T-helper 17 cell (primary cell): ENCODE measurements at regions not wholly inside any gene's neighbourhood (a gene's known extent, or its start where the extent isn't known, plus 50 kb on each side); places are given as distances from the start of the nearest gene placed in this dataset.
"Not testable (repeated sequence)": the region's sequence is repeated elsewhere in the genome, so short reads cannot be mapped to it uniquely, and the experiment has no call there.

Experiments
- ATAC-seq: fragments of 150-1000 bp; cut with Tn5 transposase; 2 replicates; pipeline ENCODE4 v1.10.0; 2021; ENCODE audit warnings: mild to moderate bottlenecking, moderate library complexity
- DNase-seq, 3 donors: peaks; one replicate each; pipeline versions ENCODE4 v3.0.0 to v3.0.0-alpha.2; 2020 to 2021
- H3K9me3 ChIP-seq: one replicate; pipeline ENCODE4 v1.7.0; 2013; ENCODE audit warnings: low read length, mild to moderate bottlenecking; ENCODE audit not compliant: control insufficient read depth, poor library complexity, severe bottlenecking
- H3K27ac Mint-ChIP-seq: one replicate; pipeline ENCODE4 v1.8.0; 2022; ENCODE audit warnings: mild to moderate bottlenecking, moderate library complexity, mixed read lengths
- H3K27me3 Mint-ChIP-seq: one replicate; pipeline ENCODE4 v1.8.0; 2022; ENCODE audit warnings: mixed read lengths
- H3K36me3 Mint-ChIP-seq: one replicate; pipeline ENCODE4 v1.8.0; 2022; ENCODE audit warnings: low read depth, mixed read lengths
- H3K4me1 Mint-ChIP-seq: one replicate; pipeline ENCODE4 v1.8.0; 2022; ENCODE audit warnings: mild to moderate bottlenecking, mixed read lengths
- H3K4me3 Mint-ChIP-seq: one replicate; pipeline ENCODE4 v1.8.0; 2022; ENCODE audit warnings: mild to moderate bottlenecking, moderate library complexity, mixed read lengths

- Mint-ChIP-seq H3K27me3 (peaks cover 70% of the 10 kb centered on the region), H3K36me3 (peaks cover 7% of the 10 kb centered on the region)
These were observed 129.7 kb upstream of the HAND1 start for GRCh38 chr5:154607746-154608145.

GRCh38 chr5:154606246-154606645 lies 128.2 kb upstream of the HAND1 start:
- H3K4me3 Mint-ChIP-seq = no peak overlapping the region
- H3K9me3 ChIP-seq = no peaks in the 10 kb centered on the region
- DNase-seq = no peak
- no peak overlapping the region for H3K27ac Mint-ChIP-seq
- peaks cover 67% of the 10 kb centered on the region for H3K27me3 Mint-ChIP-seq
- ATAC-seq = no peak
- H3K36me3 Mint-ChIP-seq = peaks cover 6% of the 10 kb centered on the region
- H3K4me1 Mint-ChIP-seq = peaks cover 3% of the 10 kb centered on the region

More at GRCh38 chr5:154607746-154608145, 129.7 kb upstream of the HAND1 start:
- peaks cover 5% of the 10 kb centered on the region for H3K4me1 Mint-ChIP-seq
- no peaks in the 10 kb centered on the region for H3K9me3 ChIP-seq
- ATAC-seq (no peak), DNase-seq (no peak)
- H3K27ac Mint-ChIP-seq = no peak overlapping the region
- H3K4me3 Mint-ChIP-seq = no peak overlapping the region

GRCh38 chr5:154603953-154604679 lies 126.1 kb upstream of the HAND1 start:
- DNase-seq (no peak), ATAC-seq (no peak)
- no peaks in the 10 kb centered on the region for H3K9me3 ChIP-seq
- Mint-ChIP-seq H3K4me1 (peaks cover 3% of the 10 kb centered on the region), H3K4me3 (no peak overlapping the region), H3K27me3 (peaks cover 70% of the 10 kb centered on the region), H3K27ac (no peak overlapping the region), H3K36me3 (peaks cover 6% of the 10 kb centered on the region)

- Mint-ChIP-seq H3K27me3 (peaks cover 68% of the 10 kb centered on the region), H3K4me1 (no peaks in the 10 kb centered on the region)
These were observed 125.5 kb upstream of the HAND1 start for GRCh38 chr5:154603485-154603884.

GRCh38 chr5:154603011-154603410 lies 125.0 kb upstream of the HAND1 start:
- H3K4me1 Mint-ChIP-seq = no peaks in the 10 kb centered on the region

More at GRCh38 chr5:154603485-154603884, 125.5 kb upstream of the HAND1 start:
- Mint-ChIP-seq H3K4me3 (no peak overlapping the region), H3K27ac (no peak overlapping the region), H3K36me3 (peaks cover 2% of the 10 kb centered on the region)
- H3K9me3 ChIP-seq = no peaks in the 10 kb centered on the region
- DNase-seq (no peak), ATAC-seq (no peak)

GRCh38 chr5:154601014-154601413 lies 123.0 kb upstream of the HAND1 start:
- no peaks in the 10 kb centered on the region for H3K9me3 ChIP-seq
- Mint-ChIP-seq H3K27ac (no peak overlapping the region), H3K4me1 (no peaks in the 10 kb centered on the region), H3K27me3 (peaks cover 54% of the 10 kb centered on the region), H3K4me3 (no peak overlapping the region), H3K36me3 (peaks cover 2% of the 10 kb centered on the region)
- ATAC-seq (no peak), DNase-seq (no peak)

More at GRCh38 chr5:154603011-154603410, 125.0 kb upstream of the HAND1 start:
- no peak overlapping the region for H3K27ac Mint-ChIP-seq
- no peaks in the 10 kb centered on the region for H3K9me3 ChIP-seq
- peaks cover 64% of the 10 kb centered on the region for H3K27me3 Mint-ChIP-seq
- ATAC-seq = no peak
- no peak for DNase-seq
- H3K4me3 Mint-ChIP-seq = no peak overlapping the region
- H3K36me3 Mint-ChIP-seq = peaks cover 2% of the 10 kb centered on the region

GRCh38 chr5:154598021-154598420 lies 120.0 kb upstream of the HAND1 start:
- DNase-seq (no peak), ATAC-seq (no peak)
- H3K9me3 ChIP-seq = no peaks in the 10 kb centered on the region
- H3K4me3 Mint-ChIP-seq = no peak overlapping the region
- H3K36me3 Mint-ChIP-seq = peaks cover 2% of the 10 kb centered on the region
- H3K4me1 Mint-ChIP-seq = no peaks in the 10 kb centered on the region
- H3K27me3 Mint-ChIP-seq = peaks cover 38% of the 10 kb centered on the region
- H3K27ac Mint-ChIP-seq = no peak overlapping the region

- peaks cover 26% of the 10 kb centered on the region for H3K27me3 Mint-ChIP-seq
- H3K9me3 ChIP-seq, H3K4me1 Mint-ChIP-seq, H3K4me3 Mint-ChIP-seq, DNase-seq, H3K36me3 Mint-ChIP-seq, H3K27ac Mint-ChIP-seq, ATAC-seq: not testable (repeated sequence)
These were observed 118.8 kb upstream of the HAND1 start for GRCh38 chr5:154596844-154597243.

- Mint-ChIP-seq H3K4me3 (no peak overlapping the region), H3K36me3 (no peaks in the 10 kb centered on the region), H3K27ac (no peak overlapping the region), H3K4me1 (no peaks in the 10 kb centered on the region), H3K27me3 (peaks cover 19% of the 10 kb centered on the region)
- no peak for ATAC-seq
- DNase-seq = no peak
- H3K9me3 ChIP-seq = no peaks in the 10 kb centered on the region
These were observed 117.6 kb upstream of the HAND1 start for GRCh38 chr5:154595662-154596061.

- no peak for ATAC-seq
- Mint-ChIP-seq H3K4me1 (no peaks in the 10 kb centered on the region), H3K27me3 (peaks cover 8% of the 10 kb centered on the region), H3K4me3 (no peak overlapping the region), H3K36me3 (no peaks in the 10 kb centered on the region), H3K27ac (no peak overlapping the region)
- no peaks in the 10 kb centered on the region for H3K9me3 ChIP-seq
- no peak for DNase-seq
These were observed 115.8 kb upstream of the HAND1 start for GRCh38 chr5:154593796-154594195.

- Mint-ChIP-seq H3K27me3 (peaks cover 6% of the 10 kb centered on the region), H3K4me1 (no peaks in the 10 kb centered on the region), H3K4me3 (no peak overlapping the region), H3K36me3 (no peaks in the 10 kb centered on the region), H3K27ac (no peak overlapping the region)
- ATAC-seq = no peak
- no peaks in the 10 kb centered on the region for H3K9me3 ChIP-seq
- DNase-seq = no peak
These were observed 115.0 kb upstream of the HAND1 start for GRCh38 chr5:154593071-154593470.

- H3K4me3 Mint-ChIP-seq = no peak overlapping the region
- H3K9me3 ChIP-seq = no peaks in the 10 kb centered on the region
- no peaks in the 10 kb centered on the region for H3K36me3 Mint-ChIP-seq
- H3K27me3 Mint-ChIP-seq = peaks cover 3% of the 10 kb centered on the region
- H3K4me1 Mint-ChIP-seq = no peaks in the 10 kb centered on the region
- ATAC-seq (no peak), DNase-seq (no peak)
- no peak overlapping the region for H3K27ac Mint-ChIP-seq
These were observed 112.2 kb upstream of the HAND1 start for GRCh38 chr5:154590093-154590724.

GRCh38 chr5:154589511-154589910 lies 111.5 kb upstream of the HAND1 start:
- Mint-ChIP-seq H3K4me3 (no peak overlapping the region), H3K27ac (no peak overlapping the region), H3K27me3 (peaks cover 7% of the 10 kb centered on the region), H3K36me3 (peaks cover 2% of the 10 kb centered on the region), H3K4me1 (no peaks in the 10 kb centered on the region)
- DNase-seq (no peak), ATAC-seq (no peak)
- no peaks in the 10 kb centered on the region for H3K9me3 ChIP-seq
